ENCODE measurements at regions not wholly inside any gene's neighbourhood (a gene's known extent, or its start where the extent isn't known, plus 50 kb on each side); places are given as distances from the start of the nearest gene placed in this dataset.

DNA sequence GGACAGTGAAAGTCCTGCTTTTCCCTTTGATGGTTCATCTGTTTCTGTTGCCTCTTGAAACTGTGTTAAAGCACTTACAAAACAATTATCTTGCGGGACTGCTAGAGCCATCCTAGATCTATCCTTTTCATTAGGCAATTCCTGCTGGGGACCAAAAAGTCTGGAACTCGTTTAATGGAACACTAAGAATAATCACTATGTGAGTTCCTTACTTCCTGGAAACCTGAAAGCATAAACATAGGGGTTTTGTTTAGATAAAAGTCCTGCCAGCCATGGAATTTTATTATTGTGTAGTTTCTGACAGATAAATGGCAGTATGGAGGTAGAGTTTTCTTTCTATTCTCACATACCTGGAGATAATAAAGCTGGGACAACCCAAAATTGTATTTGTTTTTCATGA is 1133.3 kb downstream of the SORCS3 start:
- H3K4me2 ChIP-seq (ENCODE audit: low read depth, low read length, poor library complexity, severe bottlenecking): no peak overlapping the region
- H3K9me2 ChIP-seq (replicated peaks; ENCODE audit: insufficient read depth, low read length): no peaks in the 10 kb centered on the region
- TF ChIP-seq, protein P1, sequence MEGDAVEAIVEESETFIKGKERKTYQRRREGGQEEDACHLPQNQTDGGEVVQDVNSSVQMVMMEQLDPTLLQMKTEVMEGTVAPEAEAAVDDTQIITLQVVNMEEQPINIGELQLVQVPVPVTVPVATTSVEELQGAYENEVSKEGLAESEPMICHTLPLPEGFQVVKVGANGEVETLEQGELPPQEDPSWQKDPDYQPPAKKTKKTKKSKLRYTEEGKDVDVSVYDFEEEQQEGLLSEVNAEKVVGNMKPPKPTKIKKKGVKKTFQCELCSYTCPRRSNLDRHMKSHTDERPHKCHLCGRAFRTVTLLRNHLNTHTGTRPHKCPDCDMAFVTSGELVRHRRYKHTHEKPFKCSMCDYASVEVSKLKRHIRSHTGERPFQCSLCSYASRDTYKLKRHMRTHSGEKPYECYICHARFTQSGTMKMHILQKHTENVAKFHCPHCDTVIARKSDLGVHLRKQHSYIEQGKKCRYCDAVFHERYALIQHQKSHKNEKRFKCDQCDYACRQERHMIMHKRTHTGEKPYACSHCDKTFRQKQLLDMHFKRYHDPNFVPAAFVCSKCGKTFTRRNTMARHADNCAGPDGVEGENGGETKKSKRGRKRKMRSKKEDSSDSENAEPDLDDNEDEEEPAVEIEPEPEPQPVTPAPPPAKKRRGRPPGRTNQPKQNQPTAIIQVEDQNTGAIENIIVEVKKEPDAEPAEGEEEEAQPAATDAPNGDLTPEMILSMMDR (IDR thresholded peaks at IDR 0.05; ENCODE audit: insufficient read depth, low read length, poor library complexity, severe bottlenecking): no peak
- TF ChIP-seq EZH2phosphoT487 (conservative IDR thresholded peaks at IDR 0.05; ENCODE audit: low read length): no peak
- no peaks in the 10 kb centered on the region for H3F3A ChIP-seq (ENCODE audit: insufficient read depth)
- no peak overlapping the region for H3K27ac ChIP-seq (ENCODE audit: low read depth, low read length)
- H4K20me1 ChIP-seq (ENCODE audit: low read depth, low read length): no peaks in the 10 kb centered on the region
- no peak overlapping the region for H3K9ac ChIP-seq (ENCODE audit: low read length)
- H2AFZ ChIP-seq (ENCODE audit: low read depth, low read length, severe bottlenecking): no peak overlapping the region
- H3K36me3 ChIP-seq (ENCODE audit: low read length): no peaks in the 10 kb centered on the region
- no peaks in the 10 kb centered on the region for H3K27me3 ChIP-seq (ENCODE audit: low read length)
- no peaks in the 10 kb centered on the region for H3K79me2 ChIP-seq (ENCODE audit: insufficient read depth, low read length)
- H3K4me3 ChIP-seq (ENCODE audit: insufficient read depth, low read length, poor library complexity, severe bottlenecking): no peak overlapping the region
- H3K9me3 ChIP-seq (ENCODE audit: insufficient read depth, low read length): no peaks in the 10 kb centered on the region

DNA sequence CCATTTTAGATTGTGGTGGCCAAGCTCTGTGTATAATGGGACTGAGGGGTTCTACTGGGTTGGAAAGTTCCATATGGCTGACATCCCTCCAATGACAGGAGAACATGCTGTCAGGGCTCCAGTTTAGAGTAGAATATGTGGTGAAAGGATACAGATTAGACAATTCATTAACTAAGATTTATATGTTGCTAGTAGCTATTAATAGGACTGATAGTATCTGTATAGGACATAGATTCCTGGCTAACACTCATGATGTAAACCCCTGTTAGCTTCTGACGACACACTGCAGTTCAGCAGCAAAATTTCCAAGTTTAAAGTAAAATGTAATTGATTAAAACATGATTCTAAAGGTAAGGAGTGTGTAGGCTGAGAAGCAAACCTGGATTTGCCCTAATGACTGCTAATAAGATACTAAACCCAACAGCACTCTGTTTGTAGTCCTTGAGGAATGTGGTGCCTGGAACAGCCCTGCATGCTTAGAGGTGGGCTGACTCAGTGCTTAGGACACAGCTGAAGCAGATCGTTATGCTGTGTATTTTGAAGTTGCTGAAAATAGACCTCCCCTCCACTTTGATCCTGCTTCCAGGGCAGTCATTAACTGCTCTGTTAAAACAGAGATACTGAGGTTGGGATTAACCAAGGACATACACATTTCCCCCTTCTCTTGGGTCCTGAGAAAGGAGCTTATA is 1129.6 kb downstream of the SORCS3 start:
- Histone ChIP-seq H3K4me2 (ENCODE audit: low read depth, low read length, poor library complexity, severe bottlenecking) (no peak overlapping the region), H4K20me1 (ENCODE audit: low read depth, low read length) (no peaks in the 10 kb centered on the region)

DNA sequence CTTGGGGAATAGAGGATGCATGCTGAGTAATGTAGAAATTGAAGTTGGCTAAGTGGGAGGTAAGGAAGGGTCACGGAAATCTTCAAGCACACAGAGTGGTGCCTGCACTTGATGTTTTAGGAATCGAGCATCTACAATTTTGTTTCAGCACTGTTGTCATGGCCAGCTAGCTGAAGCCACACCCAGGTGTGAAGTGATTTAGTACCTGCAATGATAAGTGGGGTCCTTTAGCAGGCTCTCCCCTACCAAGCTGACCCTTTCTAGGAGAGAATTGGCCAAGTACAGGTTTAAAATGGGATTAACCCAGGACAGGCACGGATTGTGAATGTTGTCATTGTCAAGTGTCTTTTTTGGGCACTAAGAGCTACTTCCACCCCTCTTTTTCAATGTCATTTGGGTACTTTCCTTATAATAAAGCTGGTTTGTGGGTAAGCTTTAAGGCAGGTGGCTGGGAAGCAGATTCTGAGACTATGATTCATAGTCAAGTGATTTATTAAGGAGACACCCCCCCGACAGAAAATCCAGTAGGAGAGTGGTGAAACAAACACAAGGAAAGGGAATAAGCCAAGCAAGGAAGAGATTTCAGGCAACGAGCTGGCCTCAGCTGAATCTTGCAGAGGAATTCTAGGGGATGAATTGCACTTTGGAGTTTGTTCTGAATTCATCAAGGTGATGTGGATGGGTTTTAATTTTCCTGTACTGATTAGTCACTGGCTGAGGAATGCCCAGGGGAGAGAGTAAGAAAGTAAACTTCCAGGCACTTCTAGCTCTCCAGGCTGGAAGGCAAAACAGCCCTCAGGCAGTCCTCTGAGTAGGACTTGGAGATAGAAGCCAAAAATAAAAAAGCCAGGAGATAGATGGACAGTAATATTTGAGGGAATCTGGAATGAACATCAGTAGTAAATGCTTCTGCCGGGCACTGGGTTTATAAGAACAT is 1128.4 kb downstream of the SORCS3 start:
- Histone ChIP-seq H3F3A (ENCODE audit: insufficient read depth) (no peaks in the 10 kb centered on the region), H3K9me2 (replicated peaks; ENCODE audit: insufficient read depth, low read length) (no peaks in the 10 kb centered on the region), H3K36me3 (ENCODE audit: low read length) (no peaks in the 10 kb centered on the region), H3K9me3 (ENCODE audit: insufficient read depth, low read length) (no peaks in the 10 kb centered on the region), H3K27me3 (ENCODE audit: low read length) (no peaks in the 10 kb centered on the region), H4K20me1 (ENCODE audit: low read depth, low read length) (no peaks in the 10 kb centered on the region), H3K79me2 (ENCODE audit: insufficient read depth, low read length) (no peaks in the 10 kb centered on the region), H2AFZ (ENCODE audit: low read depth, low read length, severe bottlenecking) (no peak overlapping the region), H3K4me3 (ENCODE audit: insufficient read depth, low read length, poor library complexity, severe bottlenecking) (no peak overlapping the region), H3K4me2 (ENCODE audit: low read depth, low read length, poor library complexity, severe bottlenecking) (no peak overlapping the region), H3K9ac (ENCODE audit: low read length) (no peak overlapping the region), H3K27ac (ENCODE audit: low read depth, low read length) (no peak overlapping the region)
- TF ChIP-seq, protein P1 (IDR thresholded peaks at IDR 0.05; ENCODE audit: insufficient read depth, low read length, poor library complexity, severe bottlenecking): no peak
- no peak for TF ChIP-seq EZH2phosphoT487 (conservative IDR thresholded peaks at IDR 0.05; ENCODE audit: low read length)

More for the DNA sequence above, 1129.6 kb downstream of the SORCS3 start:
- H3K9ac ChIP-seq (ENCODE audit: low read length): no peak overlapping the region
- H3K79me2 ChIP-seq (ENCODE audit: insufficient read depth, low read length): no peaks in the 10 kb centered on the region
- no peak overlapping the region for H2AFZ ChIP-seq (ENCODE audit: low read depth, low read length, severe bottlenecking)
- no peaks in the 10 kb centered on the region for H3K27me3 ChIP-seq (ENCODE audit: low read length)
- no peaks in the 10 kb centered on the region for H3K36me3 ChIP-seq (ENCODE audit: low read length)
- no peaks in the 10 kb centered on the region for H3F3A ChIP-seq (ENCODE audit: insufficient read depth)
- H3K9me2 ChIP-seq (replicated peaks; ENCODE audit: insufficient read depth, low read length): no peaks in the 10 kb centered on the region
- H3K4me3 ChIP-seq (ENCODE audit: insufficient read depth, low read length, poor library complexity, severe bottlenecking): no peak overlapping the region
- no peaks in the 10 kb centered on the region for H3K9me3 ChIP-seq (ENCODE audit: insufficient read depth, low read length)
- TF ChIP-seq EZH2phosphoT487 (conservative IDR thresholded peaks at IDR 0.05; ENCODE audit: low read length): no peak
- TF ChIP-seq, protein P1 (IDR thresholded peaks at IDR 0.05; ENCODE audit: insufficient read depth, low read length, poor library complexity, severe bottlenecking): no peak
- no peak overlapping the region for H3K27ac ChIP-seq (ENCODE audit: low read depth, low read length)
